CD4-positive, alpha-beta T cell (primary cell): ENCODE measurements at regions not wholly inside any gene's neighbourhood (a gene's known extent, or its start where the extent isn't known, plus 50 kb on each side); places are given as distances from the start of the nearest gene placed in this dataset.

ENCODE experiments used
- ATAC-seq: fragments of 200-7000 bp; cut with Tn5 transposase; one replicate; pipeline ENCODE4 v1.10.0; 2022; ENCODE audit warnings: mild to moderate bottlenecking; ENCODE audit not compliant: poor library complexity
- CTCF ChIA-PET: fragments of 350-600 bp; sonication (Branson Sonifier 250); formaldehyde crosslinking; loops from one replicate; lab custom pipeline; 2021; ENCODE audit warnings: antibody characterized with exemption, inconsistent platforms; lab: Charles Lee
- POLR2A ChIA-PET: fragments of 350-600 bp; sonication (Branson Sonifier 250); formaldehyde crosslinking; loops from one replicate; lab custom pipeline; 2021; ENCODE audit warnings: antibody characterized with exemption, inconsistent platforms; lab: Charles Lee
- DNase-seq, 14 experiments: peaks; one replicate each; pipeline ENCODE4 v3.0.0-alpha.2; 2013 to 2020; ENCODE audit warnings: mixed read lengths in 2 of 14
- H3K27ac ChIP-seq, 2 donors: one replicate each; pipeline versions ENCODE4 v1.5.1 to v1.7.0; 2013; ENCODE audit warnings: low read length in 2 of 2, low read depth in 1 of 2, mild to moderate bottlenecking in 1 of 2
- H3K27me3 ChIP-seq, 2 experiments: 1 replicate in 1 of 2; 2 replicates in 1 of 2; pipeline versions ENCODE4 v1.6.1 to v1.7.0; 2013; ENCODE audit warnings: low read length in 2 of 2, control low read depth in 1 of 2, mild to moderate bottlenecking in 1 of 2, moderate library complexity in 1 of 2; ENCODE audit not compliant: insufficient read depth in 2 of 2, control insufficient read depth in 1 of 2
- H3K36me3 ChIP-seq: one replicate; pipeline ENCODE4 v1.6.1; 2013; ENCODE audit warnings: low read length, control low read depth; ENCODE audit not compliant: insufficient read depth
- H3K4me1 ChIP-seq: one replicate; pipeline ENCODE4 v1.6.1; 2013; ENCODE audit warnings: low read length, control low read depth; ENCODE audit not compliant: insufficient read depth
- H3K4me3 ChIP-seq: one replicate; pipeline ENCODE4 v1.5.1; 2013; ENCODE audit warnings: mild to moderate bottlenecking, low read length, moderate library complexity
- H3K9me3 ChIP-seq, 2 experiments: 1 replicate in 1 of 2; 2 replicates in 1 of 2; pipeline versions ENCODE4 v1.6.1 to v1.7.0; 2013; ENCODE audit warnings: low read length in 2 of 2, mild to moderate bottlenecking in 2 of 2, control low read depth in 1 of 2, moderate library complexity in 1 of 2; ENCODE audit not compliant: control insufficient read depth in 1 of 2, insufficient read depth in 1 of 2
- H3K27ac Mint-ChIP-seq: one replicate; pipeline ENCODE4 v1.8.0; 2020; ENCODE audit warnings: mixed read lengths
- H3K27me3 Mint-ChIP-seq: one replicate; pipeline ENCODE4 v1.8.0; 2021; ENCODE audit warnings: mixed read lengths
- H3K36me3 Mint-ChIP-seq: one replicate; pipeline ENCODE4 v1.8.0; 2021; ENCODE audit warnings: low read depth, mixed read lengths
- H3K4me1 Mint-ChIP-seq: one replicate; pipeline ENCODE4 v1.8.0; 2021; ENCODE audit warnings: low read depth, mixed read lengths
- H3K4me3 Mint-ChIP-seq: one replicate; pipeline ENCODE4 v1.8.0; 2020; ENCODE audit warnings: mild to moderate bottlenecking, mixed read lengths
- H3K9me3 Mint-ChIP-seq: one replicate; pipeline ENCODE4 v1.8.0; 2020; ENCODE audit warnings: mixed read lengths
- CTCF ChIP-seq: fragments of 200-600 bp; IDR thresholded peaks from one replicate; pipeline ENCODE4 v1.8.0; 2022; ENCODE audit warnings: antibody characterized with exemption, mild to moderate bottlenecking
- intact Hi-C, 2 experiments: fragments of 100-400 bp; cut with DNase I in 1 of 2; cut with micrococcal nuclease in 1 of 2; formaldehyde crosslinking; loops; one replicate each; pipeline versions ENCODE4 v1.15.1 to v1.9.0; 2023 to 2025; cut with DNase I, micrococcal nuclease

GRCh38 chr2:22912398-22912797 is 472.6 kb upstream of the KLHL29 start:
- intact Hi-C loops, result no loop called here
- ChIA-PET POLR2A (no interaction called here), CTCF (no interaction called here)
- H3K4me3 Mint-ChIP-seq, result no peak overlapping the region
- H3K27ac Mint-ChIP-seq, result no peak overlapping the region
- no peak for DNase-seq
- no peak for TF ChIP-seq CTCF
- no peaks in the 10 kb centered on the region for H3K4me1 ChIP-seq
- H3K36me3 Mint-ChIP-seq, result no peaks in the 10 kb centered on the region
- no peaks in the 10 kb centered on the region for H3K4me1 Mint-ChIP-seq
- H3K27ac ChIP-seq, result no peak overlapping the region
- ATAC-seq, result no peak
- no peak overlapping the region for H3K4me3 ChIP-seq
- no peaks in the 10 kb centered on the region for H3K9me3 ChIP-seq
- H3K36me3 ChIP-seq, result no peaks in the 10 kb centered on the region
- no peaks in the 10 kb centered on the region for H3K9me3 Mint-ChIP-seq
- H3K27me3 Mint-ChIP-seq, result no peaks in the 10 kb centered on the region
- H3K27me3 ChIP-seq, result no peaks in the 10 kb centered on the region

- ChIA-PET POLR2A (no interaction called here), CTCF (no interaction called here)
- Mint-ChIP-seq H3K9me3 (no peaks in the 10 kb centered on the region), H3K36me3 (no peaks in the 10 kb centered on the region), H3K27me3 (peaks cover 10% of the 10 kb centered on the region), H3K4me3 (no peak overlapping the region), H3K4me1 (no peaks in the 10 kb centered on the region), H3K27ac (no peak overlapping the region)
- TF ChIP-seq CTCF, result no peak
- intact Hi-C loops, result no loop called here
- no peaks in the 10 kb centered on the region for H3K36me3 ChIP-seq
- no peak overlapping the region for H3K27ac ChIP-seq
- no peaks in the 10 kb centered on the region for H3K9me3 ChIP-seq
- ATAC-seq (no peak), DNase-seq (no peak)
- H3K27me3 ChIP-seq, result no peaks in the 10 kb centered on the region
- no peaks in the 10 kb centered on the region for H3K4me1 ChIP-seq
- H3K4me3 ChIP-seq, result no peak overlapping the region
Measured at GRCh38 chr2:22929998-22930397, 455.0 kb upstream of the KLHL29 start.

- Mint-ChIP-seq H3K36me3 (no peaks in the 10 kb centered on the region), H3K4me3 (no peak overlapping the region), H3K27me3 (peaks cover 10% of the 10 kb centered on the region), H3K4me1 (no peaks in the 10 kb centered on the region), H3K9me3 (no peaks in the 10 kb centered on the region), H3K27ac (no peak overlapping the region)
- ATAC-seq (no peak), DNase-seq (no peak)
- Histone ChIP-seq H3K4me1 (no peaks in the 10 kb centered on the region), H3K27me3 (no peaks in the 10 kb centered on the region), H3K9me3 (no peaks in the 10 kb centered on the region), H3K4me3 (no peak overlapping the region), H3K36me3 (no peaks in the 10 kb centered on the region), H3K27ac (no peak overlapping the region)
- TF ChIP-seq CTCF, result no peak
- ChIA-PET POLR2A (no interaction called here), CTCF (no interaction called here)
- intact Hi-C loops, result no loop called here
Measured at GRCh38 chr2:22930781-22931180, 454.2 kb upstream of the KLHL29 start.
